NCI-H2029 (cell line): ENCODE measurements at regions not wholly inside any gene's neighbourhood (a gene's known extent, or its start where the extent isn't known, plus 50 kb on each side); places are given as distances from the start of the nearest gene placed in this dataset.

Experiments used
- DNase-seq: peaks from one replicate; lab custom pipeline; 2025; lab: John Stamatoyannopoulos, UW

DNA sequence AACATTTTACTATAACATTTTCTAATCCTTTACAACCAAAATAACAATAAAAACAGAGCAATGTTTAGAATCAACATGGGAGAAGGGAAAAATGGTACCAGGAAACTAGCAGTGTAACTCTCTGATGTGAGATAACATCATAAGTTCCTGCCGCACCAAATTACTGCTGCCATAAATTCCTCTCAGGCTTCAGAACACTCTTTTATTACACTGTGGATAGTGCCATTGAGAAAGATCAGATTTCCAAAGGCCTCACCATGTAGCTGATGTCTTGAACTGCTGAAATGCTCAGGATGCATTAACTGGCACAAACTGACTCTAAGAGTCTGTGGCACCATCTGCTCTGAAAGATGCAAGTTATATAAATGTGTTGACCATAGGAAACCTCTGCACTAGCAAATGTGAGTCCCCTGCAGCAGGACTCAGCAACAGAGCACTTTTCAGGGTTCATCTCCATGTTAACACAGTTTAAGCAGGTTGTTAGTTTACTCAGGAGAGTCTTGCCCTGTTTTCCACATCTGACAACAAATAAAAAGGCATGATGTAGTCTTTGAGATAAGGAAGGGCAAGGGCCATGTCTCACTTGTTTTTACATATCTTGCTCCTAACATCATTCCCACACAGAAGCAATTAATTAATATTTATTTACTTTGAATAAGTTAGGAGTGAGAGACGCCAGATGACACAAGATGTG, 218.1 kb downstream of the CETN3 start:
- no peak for DNase-seq

DNA sequence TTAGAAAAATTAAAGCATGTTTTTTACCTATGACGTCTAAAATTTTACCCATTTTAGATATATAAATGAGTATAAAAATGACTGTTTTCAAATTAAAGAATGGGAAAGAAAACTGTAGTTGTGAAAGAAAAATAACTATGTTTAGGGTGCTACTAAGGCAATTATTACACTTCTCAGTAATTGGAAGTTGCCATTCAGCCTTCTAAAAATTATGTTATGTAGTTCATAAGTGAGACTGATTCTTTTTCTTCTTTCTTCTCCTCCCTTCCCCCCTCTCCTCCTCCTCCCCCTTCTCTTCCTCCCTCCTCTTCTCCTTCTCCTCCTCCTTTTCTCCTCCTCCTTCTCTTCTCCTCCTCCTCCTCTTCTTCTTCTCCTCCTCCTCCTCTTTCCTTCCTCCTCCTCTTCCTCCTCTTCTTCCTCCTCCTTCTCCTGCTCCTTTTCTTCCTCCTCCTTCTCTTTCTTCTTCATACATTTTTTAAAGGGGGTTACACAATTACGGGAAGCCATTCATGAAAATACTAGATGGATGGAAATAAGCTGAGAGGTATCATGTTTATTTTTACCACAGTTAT, 223.6 kb downstream of the CETN3 start:
- no peak for DNase-seq

DNA sequence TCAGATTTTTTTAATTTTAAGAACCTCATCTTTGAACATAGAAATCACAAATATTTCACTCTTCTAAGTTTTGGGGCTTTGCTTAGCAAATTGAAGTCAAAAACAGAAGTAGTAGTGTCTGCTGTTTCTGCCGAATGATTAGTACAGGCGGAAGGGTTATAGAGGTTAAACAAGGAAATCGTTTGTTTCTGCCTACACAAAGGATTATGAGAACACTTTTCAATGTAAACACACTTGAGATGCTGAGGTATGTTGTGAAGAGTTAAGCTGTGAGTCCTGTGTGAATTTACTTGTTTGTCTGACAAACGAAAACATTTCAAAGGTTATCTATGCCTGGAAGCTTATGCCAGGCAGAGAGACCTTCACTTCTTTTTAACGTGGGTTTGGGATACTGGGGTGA, 224.8 kb downstream of the CETN3 start:
- DNase-seq, result peak; percentile 44

DNA sequence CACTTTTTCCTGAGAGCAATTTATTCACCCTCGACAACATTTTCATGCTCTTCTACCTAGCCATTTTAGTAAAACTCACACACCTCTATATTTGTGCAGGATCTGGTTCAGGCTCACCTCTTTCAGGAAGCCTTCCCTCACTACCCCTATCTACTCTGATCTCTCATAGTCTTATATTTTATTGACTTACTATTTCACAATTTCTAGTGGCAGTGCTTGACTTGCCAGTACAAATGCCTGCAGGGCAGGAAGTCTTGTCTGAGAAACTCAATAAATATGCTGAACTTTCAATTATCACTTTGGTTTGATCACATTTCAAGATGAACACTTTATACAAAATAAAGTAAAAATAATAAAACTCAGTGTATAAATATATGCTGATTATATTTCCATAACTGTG, 226.8 kb downstream of the CETN3 start:
- no peak for DNase-seq

DNA sequence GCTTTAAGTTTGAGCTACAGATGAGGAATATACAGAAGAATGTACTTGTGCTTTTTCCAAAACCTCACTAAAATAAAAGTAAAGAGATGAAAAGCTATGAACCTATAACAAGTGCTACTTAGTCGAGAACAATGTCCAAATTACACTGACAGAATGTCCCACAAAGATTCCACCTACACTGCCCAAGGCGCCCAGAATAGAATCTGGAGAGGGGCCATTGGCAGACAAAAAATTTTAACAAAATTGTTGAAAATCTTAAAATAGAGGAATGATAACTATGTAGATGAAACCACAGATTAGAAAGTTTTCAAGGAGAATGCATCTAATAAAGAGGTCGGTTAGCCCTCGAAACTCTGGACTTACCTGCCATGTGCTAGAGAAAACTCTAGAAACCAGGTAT, 235.3 kb downstream of the CETN3 start:
- DNase-seq, result no peak

DNA sequence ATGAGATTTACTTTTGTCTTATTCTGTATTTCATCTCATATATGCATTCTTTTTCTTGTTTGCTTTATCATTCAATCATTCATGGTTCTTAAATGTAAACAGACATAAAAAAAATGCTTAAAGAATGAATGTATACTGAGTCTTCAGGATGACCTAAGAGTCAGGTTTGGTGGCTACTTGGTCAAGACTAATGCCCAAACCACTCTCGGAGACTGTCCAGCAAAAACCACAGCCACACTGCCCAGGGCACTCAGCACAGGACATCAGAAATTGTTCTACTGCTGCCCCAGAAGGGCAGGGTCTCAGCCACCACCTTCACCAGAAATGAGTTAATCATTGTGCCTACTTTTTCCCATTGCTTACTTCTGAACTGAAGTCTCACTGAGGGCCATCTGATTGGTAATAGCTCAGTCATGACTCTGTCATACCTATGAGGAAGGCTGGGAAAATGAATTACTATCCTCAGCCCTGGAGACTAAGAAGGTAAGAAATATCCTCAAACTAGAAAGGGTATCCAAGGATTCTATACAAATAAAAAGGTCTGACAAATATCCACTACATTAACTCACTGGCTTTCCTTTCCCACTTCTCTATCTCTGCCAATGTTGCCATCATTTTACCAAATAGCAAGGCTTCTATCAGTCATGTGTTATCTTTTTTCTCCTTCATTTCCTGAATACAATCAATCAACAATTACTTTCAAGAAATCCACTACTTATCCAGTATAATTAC, 236.1 kb downstream of the CETN3 start:
- DNase-seq, result no peak

DNA sequence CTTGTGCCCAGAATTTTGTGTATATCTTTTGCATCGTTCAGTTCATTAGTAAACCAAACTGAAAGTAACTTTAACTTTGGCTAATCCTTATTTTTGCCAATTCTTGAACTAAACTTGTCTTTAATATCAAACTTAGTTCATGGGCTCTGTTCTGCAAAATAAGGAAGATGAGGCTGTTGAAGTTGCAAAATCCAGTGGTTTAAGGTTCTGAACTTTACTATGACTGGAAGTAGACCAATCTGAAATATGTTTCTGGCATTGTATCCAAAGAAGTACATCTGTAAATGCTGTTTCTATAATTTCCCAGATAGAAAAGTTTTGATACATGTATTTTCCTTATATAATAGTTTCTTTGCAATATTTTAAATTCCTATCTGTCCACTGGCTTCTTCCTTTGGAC, 238.1 kb downstream of the CETN3 start:
- no peak for DNase-seq

DNA sequence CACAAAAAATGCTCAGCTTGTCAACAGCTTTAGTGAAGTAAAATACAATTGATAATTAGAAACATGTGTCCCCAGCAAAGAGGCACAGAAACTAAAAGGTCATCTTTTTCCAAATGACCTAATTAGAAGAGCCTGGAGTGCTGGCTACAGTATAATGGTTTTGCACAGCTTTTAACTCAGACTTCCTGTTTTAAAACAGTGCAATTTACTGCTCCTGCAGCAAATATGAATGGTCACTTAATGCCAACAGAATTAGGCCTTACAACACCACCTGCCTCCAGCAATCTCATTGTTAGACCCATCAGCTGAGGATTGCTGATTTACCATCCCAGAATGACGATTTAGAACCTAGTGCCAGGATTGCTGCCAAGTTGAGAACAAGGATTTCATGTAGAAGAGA, 239.3 kb downstream of the CETN3 start:
- DNase-seq, result peak; percentile 7

DNA sequence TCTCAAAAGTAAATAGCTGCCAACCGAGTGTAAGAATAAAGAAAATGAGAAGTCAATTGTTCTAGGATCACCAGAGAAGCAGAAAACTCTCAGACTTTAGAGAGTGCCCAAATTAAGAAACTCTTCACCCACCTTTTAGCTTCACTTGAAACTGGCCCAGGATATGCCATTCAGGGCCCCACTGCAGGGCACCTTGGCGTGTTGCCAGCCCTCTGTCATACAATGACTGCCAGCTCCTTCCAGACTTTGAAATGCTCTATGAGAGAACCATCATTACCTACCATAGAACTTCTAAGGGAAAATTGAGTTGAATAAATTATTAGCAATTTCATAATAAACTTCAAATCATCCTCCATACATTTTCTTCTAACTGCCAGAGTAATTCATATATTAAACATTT, 240.5 kb downstream of the CETN3 start:
- peak; percentile 26 for DNase-seq

DNA sequence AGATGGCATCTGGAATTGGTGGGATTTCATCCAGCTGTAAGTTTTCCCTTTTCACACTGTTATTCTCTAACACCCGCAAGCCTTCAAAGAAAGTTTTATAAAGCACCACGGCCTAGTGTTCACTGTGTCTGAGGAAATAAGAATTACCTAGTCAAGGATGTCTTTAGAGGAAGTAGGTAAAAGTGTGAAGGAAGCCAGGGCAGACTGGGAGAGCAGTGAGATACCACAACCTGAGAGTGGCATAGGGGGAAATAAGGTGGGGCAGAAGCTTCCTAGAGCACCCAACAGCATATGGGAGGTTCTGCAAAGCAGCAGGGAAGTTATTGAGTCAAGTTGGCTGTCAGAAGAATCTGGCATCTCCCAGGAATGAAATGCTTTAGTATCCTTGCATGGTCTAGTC, 241.2 kb downstream of the CETN3 start:
- DNase-seq, result no peak

DNA sequence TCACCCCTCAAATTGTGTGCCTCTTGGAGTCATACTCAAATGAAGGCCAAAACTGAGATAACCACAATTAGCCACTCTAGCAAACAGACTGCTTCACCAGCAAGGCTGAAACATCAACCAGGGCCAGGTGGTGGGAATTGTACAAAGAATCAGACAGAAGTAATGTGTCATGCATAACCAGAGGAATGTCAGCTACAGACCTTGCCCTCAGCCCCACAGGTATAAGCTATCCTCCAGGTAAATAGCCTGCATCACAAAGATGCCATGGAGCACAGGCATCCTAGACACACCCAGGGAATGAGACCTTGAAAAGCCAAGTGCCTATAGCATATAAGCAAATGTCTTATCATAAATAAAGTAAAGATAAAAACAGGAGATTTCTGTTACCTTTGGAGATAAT, 242.7 kb downstream of the CETN3 start:
- DNase-seq, result no peak

DNA sequence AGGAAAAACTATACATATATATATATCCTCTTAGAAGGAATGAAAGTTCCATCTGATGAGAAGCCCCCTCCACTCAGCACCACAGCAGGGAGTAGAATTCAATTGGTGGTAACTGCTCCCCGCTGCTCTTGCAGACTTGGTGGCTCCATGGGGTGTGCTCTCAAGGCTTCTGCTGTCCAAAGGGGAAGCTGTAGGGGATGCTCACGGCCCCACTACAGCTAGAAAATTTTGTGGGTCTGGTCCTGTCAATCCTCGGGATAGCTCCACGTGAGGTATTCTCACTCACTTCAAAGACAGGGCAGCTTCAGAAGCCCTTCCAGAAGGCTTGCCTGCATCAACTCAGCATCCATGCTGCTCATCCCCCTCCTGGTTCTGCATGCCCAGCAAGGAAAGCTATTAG, 247.2 kb downstream of the CETN3 start:
- no peak for DNase-seq

DNA sequence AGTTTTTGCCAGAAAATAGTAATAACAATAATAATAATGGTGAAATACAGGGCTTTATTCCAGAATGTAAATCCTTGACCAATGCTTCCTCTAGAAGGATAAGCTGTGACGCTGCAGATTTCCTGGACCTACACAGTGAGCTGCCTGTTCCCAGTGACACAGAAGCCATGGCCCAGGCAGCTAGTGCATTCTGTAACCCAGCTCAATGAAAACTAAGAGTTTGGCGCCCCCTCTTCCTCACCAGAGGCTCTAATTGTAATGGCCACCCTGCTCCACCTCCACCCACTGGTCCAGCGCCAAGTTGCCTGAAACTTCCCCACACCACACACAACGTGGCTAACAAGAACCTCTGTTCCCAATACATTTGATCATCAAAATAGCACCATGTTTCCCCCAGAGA, 248.1 kb downstream of the CETN3 start:
- no peak for DNase-seq

DNA sequence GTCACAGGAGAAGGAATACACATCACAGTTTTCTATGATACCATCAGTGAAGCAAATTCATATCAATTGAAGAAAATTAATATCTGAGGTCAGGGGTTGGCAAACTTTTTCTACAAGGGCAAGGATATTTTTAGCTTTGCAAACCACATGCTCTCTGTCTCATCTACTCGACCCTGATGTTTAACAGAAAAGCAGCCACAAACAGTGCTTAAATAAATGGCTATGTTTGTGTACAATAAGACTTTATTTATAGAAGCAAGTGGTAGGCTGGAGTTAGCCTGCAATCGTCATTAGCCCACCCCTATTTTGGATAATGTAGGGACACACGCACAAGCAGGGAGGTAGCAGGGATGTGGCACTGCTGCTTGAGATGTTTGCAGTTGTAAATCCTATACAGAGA, 251.4 kb downstream of the CETN3 start:
- no peak for DNase-seq

DNA sequence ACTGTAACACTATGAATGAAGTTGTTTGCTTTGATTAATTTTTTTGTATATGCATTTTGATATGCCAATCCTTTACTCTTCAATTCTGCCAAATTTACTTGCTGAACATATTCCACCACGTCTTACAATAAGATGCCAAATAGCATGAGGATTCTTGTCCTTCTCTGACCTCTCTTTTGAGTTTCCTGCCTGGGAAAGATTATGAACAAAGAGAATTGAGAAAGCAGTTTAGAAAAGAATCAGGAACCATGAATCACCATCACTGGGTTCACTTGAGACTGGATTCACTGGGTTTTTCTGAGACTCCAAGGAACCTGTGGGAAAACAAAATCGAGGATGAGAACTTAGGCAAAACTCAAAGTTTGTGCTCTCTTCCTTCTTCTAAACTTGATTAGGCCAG, 256.5 kb downstream of the CETN3 start:
- DNase-seq, result no peak

DNA sequence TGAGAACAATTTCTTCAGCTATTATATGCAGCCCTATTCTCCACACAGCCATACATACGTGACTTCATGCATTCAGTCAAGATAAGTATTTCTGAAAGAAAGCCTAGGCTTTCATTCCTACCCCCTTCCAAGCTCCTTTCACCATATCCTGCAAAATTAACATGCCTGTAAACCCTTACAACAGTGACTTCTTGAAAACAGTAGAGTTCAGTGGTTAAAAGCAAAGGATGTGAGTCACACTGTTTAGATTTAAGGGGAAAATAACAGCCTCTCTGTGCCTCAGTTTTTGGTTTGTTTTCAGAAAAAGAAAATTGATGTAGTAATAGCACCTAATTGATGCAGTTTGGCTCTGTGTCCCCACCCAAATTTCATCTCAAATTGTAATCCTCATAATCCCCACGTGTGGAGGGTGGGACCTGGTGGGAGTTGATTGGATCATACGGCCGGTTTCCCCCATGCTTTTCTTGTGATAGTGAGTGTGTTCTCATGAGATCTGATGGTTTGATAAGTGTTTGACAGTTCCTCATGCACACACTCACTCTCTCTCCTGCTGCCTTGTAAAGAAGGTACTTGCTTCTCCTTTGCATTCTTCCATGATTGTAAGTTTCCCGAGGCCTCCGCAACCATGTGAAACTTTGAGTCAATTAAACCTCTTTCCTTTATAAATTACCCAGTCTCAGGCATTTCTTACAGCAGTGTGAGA, 264.8 kb downstream of the CETN3 start:
- no peak for DNase-seq

DNA sequence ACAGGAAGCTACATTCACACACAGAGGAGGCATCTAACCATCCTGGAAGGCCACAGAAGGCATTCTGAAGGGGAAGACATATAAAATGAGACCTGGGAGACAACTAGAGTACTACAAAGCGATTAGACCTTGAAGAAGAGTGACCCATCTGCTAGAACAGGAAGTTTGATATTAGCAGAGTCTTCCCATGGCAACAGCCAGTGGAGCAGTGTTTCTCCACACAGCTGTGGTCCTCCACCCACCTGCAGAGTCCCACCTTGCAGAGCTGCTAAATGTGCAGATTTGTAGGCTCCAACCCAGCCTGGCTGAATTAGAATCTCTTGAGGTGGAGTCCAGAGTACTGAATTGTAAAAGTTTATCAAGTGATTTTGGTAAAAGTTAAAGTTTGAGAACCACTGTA, 267.0 kb downstream of the CETN3 start:
- no peak for DNase-seq

DNA sequence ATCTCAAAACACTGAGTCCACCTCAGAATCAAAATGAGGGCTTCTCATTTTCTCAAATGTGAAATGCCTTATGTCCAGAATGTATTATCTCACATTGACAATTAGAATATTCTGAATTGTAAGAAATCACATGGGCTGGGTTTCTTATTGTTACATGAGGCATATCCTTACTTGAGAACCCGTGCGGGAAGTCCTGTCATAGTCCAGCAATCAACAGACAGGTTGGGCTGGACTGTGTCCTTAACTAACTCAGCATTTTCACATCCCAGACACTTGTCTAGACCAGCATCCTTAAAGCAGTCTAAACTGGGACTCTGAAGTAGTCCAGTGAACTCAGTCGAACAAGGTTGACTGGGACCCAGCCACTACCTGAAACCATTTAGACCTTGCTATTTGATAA, 267.6 kb downstream of the CETN3 start:
- DNase-seq, result no peak

DNA sequence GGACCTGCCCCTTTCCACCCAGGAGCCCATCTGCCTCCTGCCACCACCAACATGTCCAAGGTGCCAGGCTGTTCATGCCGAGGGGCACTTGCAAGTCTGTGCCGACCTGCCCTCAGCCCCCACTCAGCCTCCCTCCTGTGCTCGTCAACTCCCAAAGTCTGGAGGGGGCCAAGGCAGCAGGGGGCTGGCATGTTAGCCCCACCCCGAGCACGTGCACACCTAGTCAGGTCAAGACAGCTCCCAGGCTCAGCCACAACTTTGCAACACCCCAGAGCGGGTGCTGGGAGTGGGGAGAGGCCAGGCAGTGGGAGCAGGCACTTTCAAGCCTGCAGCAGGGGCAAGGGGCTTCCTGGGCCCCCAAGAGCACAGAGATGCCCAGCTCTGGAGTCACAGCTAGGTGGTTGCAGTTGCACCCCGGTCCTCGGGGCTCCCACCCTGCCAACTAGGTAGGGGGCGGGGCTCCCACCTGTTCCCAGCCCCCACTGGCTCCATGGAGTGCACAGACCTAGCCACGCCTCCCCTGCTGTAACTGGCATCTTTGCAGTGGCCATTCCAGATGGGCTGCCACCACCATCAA, 272.5 kb downstream of the CETN3 start:
- DNase-seq, result no peak

DNA sequence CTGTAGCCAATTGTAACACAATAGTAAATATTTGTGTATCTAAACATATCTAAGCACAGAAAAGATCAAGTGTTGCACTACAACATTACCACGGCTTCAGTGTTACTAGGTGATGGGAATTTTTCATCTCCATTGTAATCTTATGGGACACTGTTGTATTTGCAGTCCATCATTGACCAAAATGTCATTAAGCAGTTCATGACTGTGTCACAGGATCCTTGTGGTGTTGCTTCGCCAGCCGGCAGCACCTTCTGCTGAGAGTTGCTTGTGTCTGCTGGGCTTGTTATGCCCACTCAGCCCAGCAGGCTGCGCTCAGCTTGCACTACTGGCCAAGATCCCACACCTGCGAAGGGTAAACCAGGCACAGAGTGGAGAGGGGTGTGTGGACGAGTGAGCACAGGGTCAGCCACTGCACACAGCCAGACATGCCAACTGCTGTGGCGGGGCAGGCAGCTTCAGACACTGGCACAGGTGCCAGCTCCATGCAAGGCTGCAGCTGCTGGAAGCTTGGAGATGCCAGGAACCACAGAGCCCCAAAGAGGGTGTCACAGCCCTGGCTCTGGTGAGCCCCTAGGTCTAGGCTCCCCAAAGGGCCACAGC, 273.7 kb downstream of the CETN3 start:
- DNase-seq, result peak; percentile 68

DNA sequence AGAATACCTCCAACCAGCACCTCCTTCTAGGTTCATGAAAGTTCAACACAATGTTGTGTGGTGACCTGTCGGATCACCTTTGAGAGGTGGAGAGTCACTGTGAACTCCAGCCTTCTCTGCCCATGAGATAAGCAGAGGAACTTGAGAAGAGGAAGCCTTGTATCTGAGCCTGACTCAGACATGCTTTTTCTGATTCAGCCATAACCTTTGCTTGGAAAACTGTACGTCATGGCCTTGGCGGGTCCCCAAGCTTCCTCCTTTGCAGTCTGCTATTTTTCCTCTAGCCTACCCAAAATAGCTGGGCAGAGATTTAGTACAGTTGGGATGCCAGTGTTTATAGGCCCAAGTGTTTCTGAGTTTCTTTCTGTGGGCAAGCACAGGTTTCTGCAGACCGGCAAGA, 274.7 kb downstream of the CETN3 start:
- DNase-seq, result no peak

DNA sequence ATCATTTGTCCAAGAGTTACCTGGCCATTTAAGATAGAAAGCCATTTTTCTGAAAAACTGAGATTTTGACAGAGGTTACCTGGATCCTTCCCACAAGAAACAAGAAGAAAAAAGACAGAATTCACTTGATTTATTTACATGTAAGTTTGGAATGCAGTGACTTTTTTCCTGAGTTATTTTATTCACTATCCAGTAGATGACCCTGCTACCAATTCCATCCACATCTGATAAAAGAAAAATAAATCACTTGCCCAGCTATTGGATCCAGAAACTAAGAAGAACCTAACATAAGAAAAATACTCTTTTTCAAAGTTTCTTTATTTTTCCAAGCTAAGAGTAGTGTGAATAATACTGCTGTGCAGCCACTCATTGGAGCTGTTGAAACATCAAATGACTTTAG, 275.2 kb downstream of the CETN3 start:
- DNase-seq, result no peak
